ENCODE measurements at regions not wholly inside any gene's neighbourhood (a gene's known extent, or its start where the extent isn't known, plus 50 kb on each side); places are given as distances from the start of the nearest gene placed in this dataset.

GRCh38 chr5:136466041-136466415 lies 100.7 kb upstream of the TRPC7 start:
- FAIRE-seq = no peak
- ChIA-PET CTCF (no interaction called here), SMC1A (ENCODE audit: uncharacterized antibody, unreplicated experiment) (interaction anchor here (0.8 kb wide), 1 partner anchor 664 kb away, joined by 3 read pairs; no protein-coding TSS in a partner anchor), POLR2A (no interaction called here), RAD21 (ENCODE audit: unreplicated experiment) (interaction anchor here (0.7 kb wide), 1 partner anchor 1027 kb away, joined by 3 read pairs; no protein-coding TSS in a partner anchor)
- Histone ChIP-seq H3K27ac (ENCODE audit: control insufficient read depth, insufficient read depth) (no peak overlapping the region), H2AFZ (ENCODE audit: control insufficient read depth, low read depth, low read length) (no peak overlapping the region), H3K9ac (ENCODE audit: control insufficient read depth, insufficient read depth, low read length) (no peak overlapping the region), H3K9me3 (replicated peaks; ENCODE audit: control insufficient read depth, insufficient read depth, low read length) (no peaks in the 10 kb centered on the region), H3K4me3 (no peak overlapping the region), H3K4me1 (ENCODE audit: control insufficient read depth, insufficient read depth, low read length) (no peaks in the 10 kb centered on the region), H4K20me1 (ENCODE audit: control insufficient read depth, insufficient read depth) (no peaks in the 10 kb centered on the region), H3K79me2 (ENCODE audit: control insufficient read depth, insufficient read depth, low read length) (no peaks in the 10 kb centered on the region), H3K27me3 (replicated peaks in 1 of 2; ENCODE audit: control insufficient read depth in 2 of 2, insufficient read depth in 2 of 2, low read length in 1 of 2) (no peaks in the 10 kb centered on the region), H3K4me2 (ENCODE audit: control insufficient read depth, insufficient read depth) (no peak overlapping the region), H3K36me3 (ENCODE audit: control insufficient read depth in 2 of 2, insufficient read depth in 2 of 2, low read length in 1 of 2) (no peaks in the 10 kb centered on the region)
- BruUV-seq (replicated peaks) = no TSS peak
- in situ Hi-C loops (cut with MboI) = no loop called here
- intact Hi-C loops (cut with micrococcal nuclease; ENCODE audit: unreplicated experiment) = no loop called here
- ATAC-seq = no peak
- WGBS (ENCODE audit: insufficient coverage, insufficient replicate concordance, low lambda C conversion rate, missing lambda C conversion rate) = 31% methylated on average over 3 of the region's 3 CpGs
- no peak for DNase-seq (ENCODE audit: low read depth, low spot score)
- TF ChIP-seq TBL1XR1 (IDR thresholded peaks at IDR 0.05; ENCODE audit: low read depth, low read length) (no peak), BACH1 (IDR thresholded peaks at IDR 0.05; ENCODE audit: borderline replicate concordance) (no peak), SRF (IDR thresholded peaks at IDR 0.05; ENCODE audit: low read depth in 2 of 2, low read length in 2 of 2) (no peak), PKNOX1 (IDR thresholded peaks at IDR 0.05) (no peak), SMC3 (IDR thresholded peaks at IDR 0.05; ENCODE audit: borderline replicate concordance, low read length) (no peak), RFX5 (IDR thresholded peaks at IDR 0.05; ENCODE audit: low read depth, low read length) (no peak), PBX3 (IDR thresholded peaks at IDR 0.05; ENCODE audit: insufficient replicate concordance, low read depth, low read length) (no peak), ZBTB4 (CRISPR knock-in tag; IDR thresholded peaks at IDR 0.05) (no peak), MTA3 (IDR thresholded peaks at IDR 0.05; ENCODE audit: borderline replicate concordance, low read length) (no peak), RELA (IDR thresholded peaks at IDR 0.05; ENCODE audit: borderline replicate concordance, partially characterized antibody) (no peak), CBFB (IDR thresholded peaks at IDR 0.05; ENCODE audit: low read depth) (no peak), E2F4 (IDR thresholded peaks at IDR 0.05; ENCODE audit: low read depth, low read length) (no peak), RBBP5 (conservative IDR thresholded peaks at IDR 0.05) (no peak), DPF2 (IDR thresholded peaks at IDR 0.05) (no peak), IRF3 (IDR thresholded peaks at IDR 0.05) (no peak), CTCF (IDR thresholded peaks at IDR 0.05 in 2 of 3, conservative IDR thresholded peaks at IDR 0.05 in 1 of 3; ENCODE audit: control insufficient read depth in 2 of 3, extremely low read depth in 1 of 3, insufficient read depth in 1 of 3, low read depth in 3 of 3, low read length in 3 of 3) (no peak)

Data from GM12878 (cell line).